ENCODE measurements at regions not wholly inside any gene's neighbourhood (a gene's known extent, or its start where the extent isn't known, plus 50 kb on each side); places are given as distances from the start of the nearest gene placed in this dataset.
"Not testable (repeated sequence)": the region's sequence is repeated elsewhere in the genome, so short reads cannot be mapped to it uniquely, and the experiment has no call there.

GRCh38 chr7:64469673-64470072 is 93.2 kb downstream of the ZNF680 start:
- peaks cover 7 to 13% of the 10 kb centered on the region in 2 donors for H3K36me3 Mint-ChIP-seq
- H3K9me3 Mint-ChIP-seq = peaks cover 16 to 21% of the 10 kb centered on the region in 2 donors
- ATAC-seq (no peak), DNase-seq (ENCODE audit: low spot score in 2 of 2) (no peak)
- no peak overlapping the region for H3K27ac Mint-ChIP-seq

- DNase-seq (ENCODE audit: low spot score in 2 of 2) (no peak), ATAC-seq (no peak)
- Mint-ChIP-seq H3K27ac (no peak overlapping the region), H3K9me3 (peaks cover 16 to 21% of the 10 kb centered on the region in 2 donors), H3K36me3 (peaks cover 13 to 18% of the 10 kb centered on the region in 2 donors)
Measured at GRCh38 chr7:64465551-64465950, 97.3 kb downstream of the ZNF680 start.

- Mint-ChIP-seq H3K36me3 (peaks cover 13 to 18% of the 10 kb centered on the region in 2 donors), H3K27ac (peak overlapping the region in 1 of 2 donors; percentile 61), H3K9me3 (peaks cover 15 to 16% of the 10 kb centered on the region in 2 donors)
- peak; percentile 28 to 100 for ATAC-seq
- DNase-seq (ENCODE audit: low spot score in 2 of 2) = peak; percentile 2 to 65
Measured at GRCh38 chr7:64463636-64464375, 99.1 kb downstream of the ZNF680 start.

- not testable (repeated sequence) for ATAC-seq; DNase-seq (ENCODE audit: low spot score in 2 of 2); H3K9me3 Mint-ChIP-seq; H3K27ac Mint-ChIP-seq
- peaks cover 0 to 11% of the 10 kb centered on the region in 2 donors for H3K36me3 Mint-ChIP-seq
Measured at GRCh38 chr7:64459858-64460257, 103.0 kb downstream of the ZNF680 start.

- H3K27ac Mint-ChIP-seq = no peak overlapping the region
- no peak for DNase-seq (ENCODE audit: low spot score in 2 of 2)
- no peak for ATAC-seq
- H3K9me3 Mint-ChIP-seq = peaks cover 10% of the 10 kb centered on the region in 2 donors
- peaks cover 0 to 17% of the 10 kb centered on the region in 2 donors for H3K36me3 Mint-ChIP-seq
Measured at GRCh38 chr7:64433590-64433989, 119.8 kb downstream of the ZNF736 start.

- ATAC-seq (no peak), DNase-seq (ENCODE audit: low spot score in 2 of 2) (no peak)
- Mint-ChIP-seq H3K27ac (no peak overlapping the region), H3K9me3 (peaks cover 10% of the 10 kb centered on the region in 2 donors), H3K36me3 (peaks cover 0 to 17% of the 10 kb centered on the region in 2 donors)
Measured at GRCh38 chr7:64431838-64432237, 118.1 kb downstream of the ZNF736 start.

GRCh38 chr7:64429232-64429631 is 115.5 kb downstream of the ZNF736 start:
- Mint-ChIP-seq H3K9me3 (peaks cover 17 to 19% of the 10 kb centered on the region in 2 donors), H3K36me3 (peaks cover 0 to 17% of the 10 kb centered on the region in 2 donors), H3K27ac (no peak overlapping the region)
- ATAC-seq (no peak), DNase-seq (ENCODE audit: low spot score in 2 of 2) (no peak)

GRCh38 chr7:64425436-64425835 is 111.7 kb downstream of the ZNF736 start:
- not testable (repeated sequence) for H3K27ac Mint-ChIP-seq; ATAC-seq; DNase-seq (ENCODE audit: low spot score in 2 of 2)
- Mint-ChIP-seq H3K9me3 (peaks cover 16 to 23% of the 10 kb centered on the region in 2 donors), H3K36me3 (peaks cover 0 to 20% of the 10 kb centered on the region in 2 donors)

- Mint-ChIP-seq H3K27ac (no peak overlapping the region), H3K9me3 (peaks cover 6 to 13% of the 10 kb centered on the region in 2 donors), H3K36me3 (peaks cover 8 to 12% of the 10 kb centered on the region in 2 donors)
- ATAC-seq (no peak), DNase-seq (ENCODE audit: low spot score in 2 of 2) (no peak)
Measured at GRCh38 chr7:64407148-64407547, 93.4 kb downstream of the ZNF736 start.

Measured in activated naive CD4-positive, alpha-beta T cell treated with anti-CD3 and anti-CD28 coated beads, Interleukin-2, amount 50 U/mL, for 72 hours (primary cell).